ENCODE measurements at regions not wholly inside any gene's neighbourhood (a gene's known extent, or its start where the extent isn't known, plus 50 kb on each side); places are given as distances from the start of the nearest gene placed in this dataset.
A peak's percentile ranks its signal among the peaks of the same experiment; 100 is the strongest.

DNA sequence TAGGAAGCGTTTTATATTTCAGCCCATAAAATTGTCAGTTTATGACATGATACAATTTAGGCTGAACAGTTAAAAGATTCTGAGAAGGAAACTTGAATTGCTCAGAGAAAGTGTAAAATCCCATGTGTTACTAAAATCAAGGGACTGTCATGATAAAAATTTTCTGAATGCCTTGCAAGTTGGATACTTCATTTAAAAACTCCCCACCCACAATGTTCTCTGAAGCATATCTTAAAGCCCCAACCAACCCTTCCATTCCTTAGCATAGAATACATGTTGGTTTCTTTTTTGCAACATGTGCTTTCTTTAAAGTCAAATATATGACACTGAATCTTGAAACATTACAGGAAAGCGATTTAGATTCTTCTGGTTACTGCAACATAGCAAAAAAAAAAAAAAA lies 97.4 kb downstream of the MRPL39 start:
- Mint-ChIP-seq H3K4me1 (peaks cover 0 to 29% (median 0%) of the 10 kb centered on the region in 7 donors), H3K27ac (no peak overlapping the region), H3K4me3 (peak overlapping the region in 1 of 10 donors; percentile 20), H3K36me3 (peaks cover 0 to 6% (median 0%) of the 10 kb centered on the region in 5 donors), H3K9me3 (no peaks in the 10 kb centered on the region), H3K27me3 (no peaks in the 10 kb centered on the region)
- H3K9me3 ChIP-seq (ENCODE audit: control insufficient read depth in 2 of 3, low read length in 3 of 3), result no peaks in the 10 kb centered on the region
- no peak overlapping the region for H3K4me3 ChIP-seq (ENCODE audit: low read length)
- DNase-seq, result no peak
- intact Hi-C loops (cut with micrococcal nuclease), result loop anchor here in 1 of 2 donors (1.0 to 5.0 kb wide), 3 partner anchors 8 to 53 kb away; no protein-coding TSS in a partner anchor
- ChIA-PET CTCF (no interaction called here), POLR2A (no interaction called here)
- no peak overlapping the region for H3K27ac ChIP-seq (ENCODE audit: low read depth, low read length)
- ATAC-seq, result no peak
- H3K27me3 ChIP-seq (ENCODE audit: control insufficient read depth in 2 of 2, insufficient read depth in 2 of 2, low read length in 2 of 2), result no peaks in the 10 kb centered on the region
- no peaks in the 10 kb centered on the region for H3K36me3 ChIP-seq (ENCODE audit: control insufficient read depth in 2 of 3, insufficient read depth in 3 of 3, low read length in 3 of 3)
- no peaks in the 10 kb centered on the region for H3K4me1 ChIP-seq (ENCODE audit: control insufficient read depth in 2 of 2, insufficient read depth in 2 of 2, low read length in 2 of 2)

DNA sequence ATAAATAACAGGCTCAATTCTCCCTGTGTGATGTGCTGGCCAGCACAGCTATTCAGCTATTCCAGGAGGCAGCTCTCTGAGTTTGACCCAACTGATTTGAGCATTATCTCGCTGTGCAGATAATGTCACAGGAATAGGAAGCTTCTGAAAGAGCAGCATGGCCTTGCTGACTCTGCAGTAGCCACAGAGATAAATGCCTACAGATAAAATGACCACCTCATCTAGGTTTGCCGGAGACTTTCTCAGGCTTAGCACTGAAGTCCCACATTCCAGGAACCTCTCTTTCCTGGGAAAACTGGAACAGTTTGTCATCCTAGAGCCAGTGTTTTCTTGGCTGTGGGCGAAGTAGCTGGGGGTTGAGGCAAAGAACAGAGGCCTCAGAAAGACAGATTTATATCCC lies 98.9 kb downstream of the MRPL39 start:
- Histone ChIP-seq H3K4me1 (ENCODE audit: control insufficient read depth in 2 of 2, insufficient read depth in 2 of 2, low read length in 2 of 2) (no peaks in the 10 kb centered on the region), H3K36me3 (ENCODE audit: control insufficient read depth in 2 of 3, insufficient read depth in 3 of 3, low read length in 3 of 3) (no peaks in the 10 kb centered on the region), H3K27me3 (ENCODE audit: control insufficient read depth in 2 of 2, insufficient read depth in 2 of 2, low read length in 2 of 2) (no peaks in the 10 kb centered on the region), H3K9me3 (ENCODE audit: control insufficient read depth in 2 of 3, low read length in 3 of 3) (no peaks in the 10 kb centered on the region), H3K27ac (ENCODE audit: low read depth, low read length) (no peak overlapping the region), H3K4me3 (ENCODE audit: low read length) (peak overlapping the region; percentile 4)
- Mint-ChIP-seq H3K27me3 (no peaks in the 10 kb centered on the region), H3K4me3 (no peak overlapping the region), H3K9me3 (peaks cover 0 to 5% (median 0%) of the 10 kb centered on the region in 11 donors), H3K27ac (no peak overlapping the region), H3K4me1 (peaks cover 0 to 29% (median 0%) of the 10 kb centered on the region in 7 donors), H3K36me3 (peaks cover 0 to 11% (median 0%) of the 10 kb centered on the region in 5 donors)
- no peak for DNase-seq
- intact Hi-C loops (cut with micrococcal nuclease), result loop anchor here in 1 of 2 donors (5.0 kb wide), 1 partner anchor 54 kb away; no protein-coding TSS in a partner anchor
- ATAC-seq, result no peak
- POLR2A ChIA-PET, result no interaction called here
- CTCF ChIA-PET, result interaction anchor here (1.0 kb wide), 1 partner anchor 51 kb away, joined by 3 read pairs; no protein-coding TSS in a partner anchor

DNA sequence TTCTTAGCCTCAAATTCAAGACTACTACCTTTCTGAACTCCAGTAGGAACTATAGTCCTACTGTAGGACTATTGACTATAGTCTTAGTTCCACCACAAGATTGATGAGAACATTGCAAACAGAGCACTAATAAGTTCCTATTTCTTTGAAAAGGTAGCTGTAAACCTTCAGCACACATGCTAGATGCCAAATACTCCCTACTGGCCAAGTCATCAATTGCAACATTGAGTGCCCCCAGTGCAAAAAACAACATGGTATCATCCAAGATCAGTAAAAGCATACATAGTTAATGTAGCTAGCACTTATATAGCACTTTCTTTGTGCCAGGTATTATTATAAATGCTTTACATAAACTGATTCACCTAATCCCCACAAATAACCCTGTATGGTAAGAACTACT lies 99.8 kb downstream of the MRPL39 start:
- Mint-ChIP-seq H3K4me3 (no peak overlapping the region), H3K27ac (no peak overlapping the region), H3K27me3 (no peaks in the 10 kb centered on the region), H3K9me3 (peaks cover 0 to 6% (median 0%) of the 10 kb centered on the region in 11 donors), H3K36me3 (peaks cover 0 to 11% (median 0%) of the 10 kb centered on the region in 5 donors), H3K4me1 (peaks cover 0 to 31% (median 0%) of the 10 kb centered on the region in 7 donors)
- Histone ChIP-seq H3K9me3 (ENCODE audit: control insufficient read depth in 2 of 3, low read length in 3 of 3) (no peaks in the 10 kb centered on the region), H3K4me1 (ENCODE audit: control insufficient read depth in 2 of 2, insufficient read depth in 2 of 2, low read length in 2 of 2) (no peaks in the 10 kb centered on the region), H3K36me3 (ENCODE audit: control insufficient read depth in 2 of 3, insufficient read depth in 3 of 3, low read length in 3 of 3) (no peaks in the 10 kb centered on the region), H3K4me3 (ENCODE audit: low read length) (no peak overlapping the region), H3K27me3 (ENCODE audit: control insufficient read depth in 2 of 2, insufficient read depth in 2 of 2, low read length in 2 of 2) (no peaks in the 10 kb centered on the region), H3K27ac (ENCODE audit: low read depth, low read length) (no peak overlapping the region)
- ChIA-PET CTCF (interaction anchor here (1.0 kb wide), 1 partner anchor 52 kb away, joined by 3 read pairs; no protein-coding TSS in a partner anchor), POLR2A (no interaction called here)
- no peak for DNase-seq
- ATAC-seq, result no peak
- intact Hi-C loops (cut with micrococcal nuclease), result loop anchor here in 1 of 2 donors (5.0 kb wide), 1 partner anchor 55 kb away; no protein-coding TSS in a partner anchor

DNA sequence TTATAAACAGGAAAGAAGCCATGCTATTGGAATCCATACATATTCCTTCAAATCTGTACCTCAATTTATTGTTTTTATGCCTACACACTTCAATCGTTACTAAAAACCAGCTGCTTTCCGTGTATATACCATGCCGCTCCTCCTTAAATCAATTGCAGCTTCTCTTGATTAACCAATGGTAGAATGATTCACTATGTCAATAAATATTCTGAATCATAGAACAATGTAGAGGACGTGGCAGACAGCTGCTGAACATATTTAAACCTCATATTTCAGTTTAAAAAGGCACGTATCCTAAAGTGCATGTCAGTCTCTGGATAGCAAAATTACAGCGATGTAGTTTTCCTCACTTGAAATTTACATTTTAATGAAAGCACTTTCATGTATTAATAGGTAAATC lies 100.4 kb downstream of the MRPL39 start:
- intact Hi-C loops (cut with micrococcal nuclease), result loop anchor here in 1 of 2 donors (5.0 kb wide), 1 partner anchor 55 kb away; no protein-coding TSS in a partner anchor
- ChIA-PET CTCF (no interaction called here), POLR2A (no interaction called here)
- no peak overlapping the region for H3K27ac ChIP-seq (ENCODE audit: low read depth, low read length)
- Mint-ChIP-seq H3K4me3 (no peak overlapping the region), H3K36me3 (peaks cover 0 to 12% (median 0%) of the 10 kb centered on the region in 5 donors), H3K27ac (no peak overlapping the region), H3K27me3 (no peaks in the 10 kb centered on the region), H3K4me1 (peaks cover 0 to 30% (median 4%) of the 10 kb centered on the region in 7 donors), H3K9me3 (peaks cover 0 to 10% (median 0%) of the 10 kb centered on the region in 11 donors)
- ATAC-seq (no peak), DNase-seq (no peak)
- no peaks in the 10 kb centered on the region for H3K9me3 ChIP-seq (ENCODE audit: control insufficient read depth in 2 of 3, low read length in 3 of 3)
- no peaks in the 10 kb centered on the region for H3K36me3 ChIP-seq (ENCODE audit: control insufficient read depth in 2 of 3, insufficient read depth in 3 of 3, low read length in 3 of 3)
- no peak overlapping the region for H3K4me3 ChIP-seq (ENCODE audit: low read length)
- no peaks in the 10 kb centered on the region for H3K4me1 ChIP-seq (ENCODE audit: control insufficient read depth in 2 of 2, insufficient read depth in 2 of 2, low read length in 2 of 2)
- H3K27me3 ChIP-seq (ENCODE audit: control insufficient read depth in 2 of 2, insufficient read depth in 2 of 2, low read length in 2 of 2), result no peaks in the 10 kb centered on the region

DNA sequence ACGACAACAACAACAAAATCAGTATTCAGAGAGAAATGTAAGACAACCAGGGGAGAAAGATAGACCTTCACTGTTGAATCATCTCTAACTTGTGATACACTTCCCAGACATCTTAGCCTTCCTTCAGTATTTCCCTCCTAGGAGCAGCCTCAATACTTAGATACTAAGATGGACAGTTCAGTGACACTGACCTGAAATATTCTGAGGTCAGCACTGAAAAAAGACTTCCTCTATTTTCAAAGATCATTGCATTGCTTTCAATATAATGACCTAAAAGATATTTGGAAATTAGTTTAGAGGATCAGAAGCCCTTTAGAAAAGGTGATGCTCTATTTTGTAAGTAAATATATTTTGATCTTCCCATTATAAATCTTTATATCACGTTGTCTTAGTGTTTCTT lies 101.0 kb downstream of the MRPL39 start:
- H3K27me3 Mint-ChIP-seq, result no peaks in the 10 kb centered on the region
- H3K4me1 Mint-ChIP-seq, result peaks cover 0 to 34% (median 7%) of the 10 kb centered on the region in 7 donors

DNA sequence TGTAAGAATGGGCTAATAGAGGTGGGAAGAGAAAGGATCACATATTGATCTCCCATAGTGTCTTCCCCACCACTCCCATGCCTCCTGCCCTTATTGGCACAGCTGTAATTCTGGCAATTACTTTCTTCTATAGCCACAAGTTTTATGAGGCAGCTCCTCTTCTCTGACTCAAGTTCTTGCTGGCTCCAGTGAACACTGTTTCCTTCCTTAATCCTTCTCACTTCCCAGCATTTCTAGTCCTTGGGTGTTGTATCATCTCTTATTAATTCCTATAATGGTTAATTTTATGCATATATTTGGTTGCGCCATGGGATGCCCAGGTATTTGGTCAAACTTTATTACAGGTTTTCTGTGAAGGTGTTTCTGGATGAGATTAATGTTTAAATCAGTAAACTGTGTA lies 103.3 kb downstream of the MRPL39 start:
- peaks cover 0 to 24% (median 7%) of the 10 kb centered on the region in 7 donors for H3K4me1 Mint-ChIP-seq
- DNase-seq, result no peak

More for the DNA sequence above, 101.0 kb downstream of the MRPL39 start:
- Mint-ChIP-seq H3K4me3 (no peak overlapping the region), H3K27ac (no peak overlapping the region), H3K9me3 (peaks cover 0 to 13% (median 0%) of the 10 kb centered on the region in 11 donors), H3K36me3 (peaks cover 0 to 12% (median 0%) of the 10 kb centered on the region in 5 donors)
- Histone ChIP-seq H3K27me3 (ENCODE audit: control insufficient read depth in 2 of 2, insufficient read depth in 2 of 2, low read length in 2 of 2) (no peaks in the 10 kb centered on the region), H3K9me3 (ENCODE audit: control insufficient read depth in 2 of 3, low read length in 3 of 3) (no peaks in the 10 kb centered on the region), H3K36me3 (ENCODE audit: control insufficient read depth in 2 of 3, insufficient read depth in 3 of 3, low read length in 3 of 3) (no peaks in the 10 kb centered on the region), H3K4me3 (ENCODE audit: low read length) (no peak overlapping the region), H3K4me1 (ENCODE audit: control insufficient read depth in 2 of 2, insufficient read depth in 2 of 2, low read length in 2 of 2) (no peaks in the 10 kb centered on the region), H3K27ac (ENCODE audit: low read depth, low read length) (no peak overlapping the region)
- ATAC-seq (no peak), DNase-seq (no peak)
- POLR2A ChIA-PET, result no interaction called here
- intact Hi-C loops (cut with micrococcal nuclease), result loop anchor here in 1 of 2 donors (5.0 kb wide), 1 partner anchor 56 kb away; no protein-coding TSS in a partner anchor
- CTCF ChIA-PET, result no interaction called here

More for the DNA sequence above, 103.3 kb downstream of the MRPL39 start:
- Mint-ChIP-seq H3K9me3 (peaks cover 0 to 24% (median 0%) of the 10 kb centered on the region in 11 donors), H3K27me3 (no peaks in the 10 kb centered on the region), H3K27ac (no peak overlapping the region), H3K36me3 (peaks cover 0 to 20% (median 0%) of the 10 kb centered on the region in 5 donors), H3K4me3 (no peak overlapping the region)
- Histone ChIP-seq H3K27me3 (ENCODE audit: control insufficient read depth in 2 of 2, insufficient read depth in 2 of 2, low read length in 2 of 2) (no peaks in the 10 kb centered on the region), H3K36me3 (ENCODE audit: control insufficient read depth in 2 of 3, insufficient read depth in 3 of 3, low read length in 3 of 3) (no peaks in the 10 kb centered on the region), H3K4me1 (ENCODE audit: control insufficient read depth in 2 of 2, insufficient read depth in 2 of 2, low read length in 2 of 2) (no peaks in the 10 kb centered on the region), H3K4me3 (ENCODE audit: low read length) (no peak overlapping the region), H3K27ac (ENCODE audit: low read depth, low read length) (no peak overlapping the region), H3K9me3 (ENCODE audit: control insufficient read depth in 2 of 3, low read length in 3 of 3) (no peaks in the 10 kb centered on the region)
- intact Hi-C loops (cut with micrococcal nuclease), result loop anchor here in 1 of 2 donors (5.0 kb wide), 1 partner anchor 82 kb away; no protein-coding TSS in a partner anchor
- ChIA-PET CTCF (no interaction called here), POLR2A (interaction anchor here (1.0 kb wide), 1 partner anchor 14 kb away, joined by 4 read pairs; no protein-coding TSS in a partner anchor)
- no peak for ATAC-seq
